ENCODE measurements at regions not wholly inside any gene's neighbourhood (a gene's known extent, or its start where the extent isn't known, plus 50 kb on each side); places are given as distances from the start of the nearest gene placed in this dataset.
"Not testable (repeated sequence)": the region's sequence is repeated elsewhere in the genome, so short reads cannot be mapped to it uniquely, and the experiment has no call there.

GRCh38 chr21:25186273-25186672 lies 421.0 kb downstream of the MRPL39 start:
- intact Hi-C loops (cut with DNase I; ENCODE audit: low total_unique reads): no loop called here
- no peak for DNase-seq (ENCODE audit: low spot score in 2 of 2)
- TF ChIP-seq POLR2A (IDR thresholded peaks at IDR 0.05) (no peak), CTCF (IDR thresholded peaks at IDR 0.05) (no peak)
- no peak overlapping the region for H3K4me3 ChIP-seq (ENCODE audit: low read depth, poor library complexity, severe bottlenecking)

- intact Hi-C loops (cut with DNase I; ENCODE audit: low total_unique reads): no loop called here
- no peak overlapping the region for H3K4me3 ChIP-seq (ENCODE audit: low read depth, poor library complexity, severe bottlenecking)
- TF ChIP-seq CTCF (IDR thresholded peaks at IDR 0.05) (no peak), POLR2A (IDR thresholded peaks at IDR 0.05) (no peak)
- no peak for DNase-seq (ENCODE audit: low spot score in 2 of 2)
- WGBS, 2 donors: 79 to 85% methylated on average over 3 of the region's 3 CpGs
Observed at GRCh38 chr21:25183577-25183976, 423.7 kb downstream of the MRPL39 start.

- 81 to 90% methylated on average over 3 of the region's 3 CpGs for WGBS, 2 donors
- DNase-seq (ENCODE audit: low spot score in 2 of 2); H3K4me3 ChIP-seq (ENCODE audit: low read depth, poor library complexity, severe bottlenecking); intact Hi-C loops (cut with DNase I; ENCODE audit: low total_unique reads): not testable (repeated sequence)
Observed at GRCh38 chr21:25181690-25182089, 425.6 kb downstream of the MRPL39 start.

GRCh38 chr21:25179116-25179515 lies 428.2 kb downstream of the MRPL39 start:
- TF ChIP-seq CTCF (IDR thresholded peaks at IDR 0.05) (no peak), POLR2A (IDR thresholded peaks at IDR 0.05) (no peak)
- no peak overlapping the region for H3K4me3 ChIP-seq (ENCODE audit: low read depth, poor library complexity, severe bottlenecking)
- DNase-seq (ENCODE audit: low spot score in 2 of 2): no peak
- 89 to 92% methylated on average over 1 of the region's 1 CpG for WGBS, 2 donors
- intact Hi-C loops (cut with DNase I; ENCODE audit: low total_unique reads): no loop called here

- TF ChIP-seq POLR2A (IDR thresholded peaks at IDR 0.05) (no peak), CTCF (IDR thresholded peaks at IDR 0.05) (no peak)
- WGBS, 2 donors: 81 to 88% methylated on average over 5 of the region's 5 CpGs
Observed at GRCh38 chr21:25176637-25177412, 430.5 kb downstream of the MRPL39 start.

GRCh38 chr21:25175938-25176337 lies 431.3 kb downstream of the MRPL39 start:
- DNase-seq (ENCODE audit: low spot score in 2 of 2): no peak
- no peak overlapping the region for H3K4me3 ChIP-seq (ENCODE audit: low read depth, poor library complexity, severe bottlenecking)
- WGBS, 2 donors: 79 to 81% methylated on average over 2 of the region's 2 CpGs
- TF ChIP-seq POLR2A (IDR thresholded peaks at IDR 0.05) (no peak), CTCF (IDR thresholded peaks at IDR 0.05) (no peak)
- intact Hi-C loops (cut with DNase I; ENCODE audit: low total_unique reads): no loop called here

More at GRCh38 chr21:25176637-25177412, 430.5 kb downstream of the MRPL39 start:
- DNase-seq (ENCODE audit: low spot score in 2 of 2): no peak
- intact Hi-C loops (cut with DNase I; ENCODE audit: low total_unique reads): no loop called here
- H3K4me3 ChIP-seq (ENCODE audit: low read depth, poor library complexity, severe bottlenecking): no peak overlapping the region

All from lower leg skin (tissue), 4 donors.